ENCODE measurements at regions not wholly inside any gene's neighbourhood (a gene's known extent, or its start where the extent isn't known, plus 50 kb on each side); places are given as distances from the start of the nearest gene placed in this dataset.

DNA sequence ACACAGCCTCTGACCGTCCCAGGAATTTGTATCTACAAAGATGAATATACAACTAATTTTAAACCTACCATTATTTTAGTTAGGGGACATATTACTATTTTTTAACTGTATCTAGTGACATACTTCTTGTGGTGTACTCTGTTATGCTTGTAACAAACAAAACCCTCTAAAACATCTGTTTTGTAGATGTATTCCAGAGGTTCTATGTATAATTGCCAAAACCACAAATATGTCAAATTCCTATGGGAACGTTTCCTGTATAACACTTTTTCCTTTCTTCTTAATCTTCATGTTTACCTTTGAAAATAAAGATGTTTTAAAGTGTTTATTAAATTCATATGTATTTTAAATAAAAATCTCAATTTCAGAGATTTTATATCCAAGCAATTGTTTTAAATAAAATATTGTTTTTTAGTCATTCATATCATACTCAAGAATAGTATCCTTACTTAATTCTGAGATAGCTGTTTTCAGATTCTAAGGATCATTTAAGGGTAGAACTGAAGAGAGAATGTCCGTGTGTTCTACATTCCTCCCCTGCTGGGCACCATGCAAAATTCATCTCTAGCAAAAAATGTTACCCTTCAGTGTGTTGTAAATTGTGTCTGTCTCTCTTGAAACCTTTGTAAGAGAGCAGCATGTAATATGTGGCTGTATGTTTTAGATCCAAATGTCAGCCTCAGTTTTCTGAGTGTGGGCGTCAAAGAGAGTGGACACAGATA lies 1327.7 kb downstream of the EFNB2 start:
- no peak for DNase-seq (ENCODE audit: low read depth)

DNA sequence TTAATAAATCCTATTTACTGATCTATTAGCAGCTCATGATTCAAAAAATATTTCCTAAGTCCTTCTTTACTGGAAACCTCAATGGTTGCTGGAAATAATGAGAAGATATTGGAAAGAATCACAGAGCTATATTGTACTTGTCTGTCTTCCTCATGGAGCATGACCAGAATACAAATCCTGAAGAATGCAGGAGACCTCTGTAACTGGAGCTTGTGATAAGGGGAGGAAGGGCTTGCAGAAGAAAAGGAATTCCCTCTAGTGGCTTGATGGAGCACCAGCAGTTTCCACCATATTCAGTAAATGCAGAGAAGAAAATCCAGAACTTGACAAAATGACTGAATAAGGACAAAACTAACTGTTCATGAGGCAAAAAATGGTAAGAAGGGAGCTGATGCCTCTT lies 1333.1 kb downstream of the EFNB2 start:
- no peak for DNase-seq (ENCODE audit: low read depth)

- DNase-seq (ENCODE audit: low read depth): no peak
Measured at GRCh38 chr13:105201351-105201750, 1334.1 kb downstream of the EFNB2 start.

- no peak for DNase-seq (ENCODE audit: low read depth)
Measured at GRCh38 chr13:105200181-105200580, 1335.3 kb downstream of the EFNB2 start.

- peak; percentile 38 for DNase-seq (ENCODE audit: low read depth)
Measured at GRCh38 chr13:105196052-105196451, 1339.4 kb downstream of the EFNB2 start.

GRCh38 chr13:105193026-105193425 lies 1342.4 kb downstream of the EFNB2 start:
- DNase-seq (ENCODE audit: low read depth): no peak

- DNase-seq (ENCODE audit: low read depth): no peak
Measured at GRCh38 chr13:105184201-105184600, 1351.3 kb downstream of the EFNB2 start.

GRCh38 chr13:105177265-105177900 lies 1358.1 kb downstream of the EFNB2 start:
- DNase-seq (ENCODE audit: low read depth): no peak

DNA sequence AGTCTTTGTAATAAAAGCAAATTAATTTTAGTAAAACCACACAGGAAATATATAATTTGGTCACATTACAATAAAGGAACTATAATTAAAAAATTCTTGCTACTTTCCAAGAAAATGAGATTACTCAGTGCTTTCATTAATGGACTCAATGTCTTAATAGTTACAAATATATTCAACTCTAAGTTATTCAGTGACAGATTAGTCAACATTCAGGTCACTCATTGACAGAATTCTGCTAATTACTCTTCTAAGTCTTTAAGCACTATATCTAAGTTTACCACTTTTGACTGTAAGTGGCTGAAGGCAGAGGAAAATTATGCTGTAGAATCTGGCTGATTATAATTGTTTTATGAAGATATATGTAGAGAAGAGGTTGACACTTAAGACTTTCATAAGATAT lies 1365.0 kb downstream of the EFNB2 start:
- DNase-seq (ENCODE audit: low read depth): no peak

DNA sequence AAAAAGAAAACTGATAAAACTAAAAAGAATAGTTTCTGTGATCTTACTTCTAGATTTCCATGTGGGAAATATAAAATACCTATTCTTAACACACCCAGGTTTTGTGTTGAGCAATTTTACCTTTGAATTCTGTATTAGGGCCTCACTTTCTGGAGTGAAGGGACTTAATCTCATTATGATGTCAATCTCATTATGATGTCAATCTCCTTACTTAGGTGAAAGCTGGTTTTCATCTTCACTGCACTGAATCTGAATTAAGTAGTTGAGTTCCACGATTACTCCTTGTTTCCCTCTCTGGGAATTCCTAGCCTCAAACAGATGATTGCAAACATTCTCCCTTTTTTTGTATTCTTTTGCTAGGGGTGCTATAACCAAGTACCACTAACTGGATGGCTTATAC lies 1367.2 kb downstream of the EFNB2 start:
- DNase-seq (ENCODE audit: low read depth): no peak

DNA sequence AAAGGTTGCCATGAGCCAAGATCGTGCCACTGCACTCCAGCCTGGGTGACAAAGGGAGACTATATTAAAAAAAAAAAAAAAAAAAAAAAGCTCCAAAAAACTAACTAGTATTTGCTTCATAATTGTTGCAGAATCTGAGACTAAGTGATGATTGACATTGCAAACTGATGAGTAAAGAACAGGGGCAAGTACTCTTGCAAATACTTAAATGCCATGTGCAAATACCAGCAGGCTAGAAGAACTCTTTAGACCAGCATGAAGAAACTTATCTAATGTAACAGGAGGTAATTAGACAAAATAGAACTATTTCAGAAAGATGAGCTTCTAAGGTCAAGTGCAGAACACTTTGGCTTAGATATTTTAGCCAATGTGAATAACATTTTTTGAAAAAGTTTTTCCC lies 1368.1 kb downstream of the EFNB2 start:
- DNase-seq (ENCODE audit: low read depth): no peak

DNA sequence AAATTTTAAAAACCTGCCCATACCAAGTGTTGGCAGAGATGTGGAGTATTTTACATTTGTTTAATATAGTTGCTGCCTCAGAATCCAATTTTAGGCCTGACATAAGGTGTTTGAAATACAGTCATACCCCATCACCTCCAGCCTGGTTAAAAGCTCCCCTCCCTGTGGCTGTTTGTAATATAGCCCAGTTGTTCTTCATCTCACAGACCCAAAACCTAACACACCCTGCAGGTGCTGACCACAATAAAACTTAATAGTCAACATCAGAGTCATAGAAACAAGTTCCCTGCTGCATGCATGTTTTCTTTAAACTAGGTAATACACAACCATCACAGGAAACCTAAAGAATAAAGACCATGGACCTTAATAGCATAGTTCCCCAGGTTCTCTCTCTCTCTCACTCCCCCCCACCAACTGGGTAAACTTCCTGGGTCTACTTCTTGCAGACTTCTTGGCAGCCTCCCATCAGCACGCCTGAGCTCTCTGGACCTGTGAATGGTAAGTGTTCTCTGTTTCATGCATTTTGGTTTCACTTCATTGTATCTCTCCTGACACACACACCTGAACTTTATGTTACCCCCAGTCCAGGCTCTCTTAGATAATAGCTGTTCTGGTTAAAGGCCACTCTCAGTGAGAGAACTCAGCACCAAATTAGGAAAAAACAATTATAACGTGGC lies 1369.9 kb downstream of the EFNB2 start:
- no peak for DNase-seq (ENCODE audit: low read depth)

GRCh38 chr13:105159841-105160240 lies 1375.6 kb downstream of the EFNB2 start:
- no peak for DNase-seq (ENCODE audit: low read depth)

DNA sequence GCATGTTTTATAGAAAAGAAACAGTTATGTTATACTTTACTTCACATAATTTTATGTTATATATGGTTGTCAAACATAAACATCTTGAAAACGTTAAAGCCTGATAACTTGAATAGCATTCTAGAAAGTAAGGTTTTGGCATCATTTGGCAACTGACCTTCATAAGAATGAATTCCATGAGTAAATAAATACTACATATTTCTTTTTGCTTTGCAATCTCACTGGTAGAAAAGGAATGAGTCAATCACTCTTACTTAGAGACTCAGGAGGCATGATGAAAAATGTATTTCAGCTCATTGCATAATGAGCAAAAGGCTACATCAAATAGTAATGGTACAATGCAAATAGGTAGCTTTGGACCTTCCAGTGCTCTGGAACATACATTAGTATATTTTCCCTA lies 1381.9 kb downstream of the EFNB2 start:
- no peak for DNase-seq (ENCODE audit: low read depth)

- DNase-seq (ENCODE audit: low read depth): no peak
Measured at GRCh38 chr13:105151639-105152038, 1383.8 kb downstream of the EFNB2 start.

- DNase-seq (ENCODE audit: low read depth): no peak
Measured at GRCh38 chr13:105147461-105147860, 1388.0 kb downstream of the EFNB2 start.

GRCh38 chr13:105144936-105145335 lies 1390.5 kb downstream of the EFNB2 start:
- no peak for DNase-seq (ENCODE audit: low read depth)

GRCh38 chr13:105144020-105144419 lies 1391.4 kb downstream of the EFNB2 start:
- DNase-seq (ENCODE audit: low read depth): no peak

DNA sequence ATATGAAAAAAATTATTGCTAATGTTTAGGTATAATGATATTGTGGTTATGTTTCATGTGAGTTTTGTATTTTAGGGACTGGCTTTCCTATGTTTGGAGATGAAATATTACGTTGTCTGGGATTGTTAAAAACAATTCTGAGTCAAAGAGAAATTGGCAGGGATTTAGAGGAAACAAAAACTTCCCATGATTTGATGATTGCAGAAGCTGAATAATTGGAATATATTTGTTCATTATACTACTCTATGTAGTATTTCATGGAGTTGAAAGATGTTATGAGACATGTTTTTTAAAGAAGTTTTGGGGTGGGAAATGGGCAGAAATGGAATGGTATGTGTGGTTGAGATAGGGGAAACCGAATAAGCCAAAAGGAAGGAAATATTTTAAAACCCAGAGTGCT lies 1392.9 kb downstream of the EFNB2 start:
- DNase-seq (ENCODE audit: low read depth): no peak

GRCh38 chr13:105139380-105140285 lies 1395.8 kb downstream of the EFNB2 start:
- no peak for DNase-seq (ENCODE audit: low read depth)

- no peak for DNase-seq (ENCODE audit: low read depth)
Measured at GRCh38 chr13:105139048-105139379, 1396.4 kb downstream of the EFNB2 start.

GRCh38 chr13:105135852-105136615 lies 1399.4 kb downstream of the EFNB2 start:
- DNase-seq (ENCODE audit: low read depth): no peak
